Fibroblast of lung (primary cell): ENCODE measurements at regions not wholly inside any gene's neighbourhood (a gene's known extent, or its start where the extent isn't known, plus 50 kb on each side); places are given as distances from the start of the nearest gene placed in this dataset.

ENCODE experiments used
- DNase-seq, 2 donors: peaks; one replicate each; pipeline versions ENCODE4 v3.0.0 to v3.0.0-alpha.2; 2010; ENCODE audit warnings: low read depth in 2 of 2
- H2AFZ ChIP-seq: 2 replicates; pipeline ENCODE4 v1.5.1; 2012; ENCODE audit warnings: low read length, control low read depth, inconsistent platforms
- H3K27ac ChIP-seq: 2 replicates; pipeline ENCODE4 v1.5.1; 2011; ENCODE audit warnings: low read length, control low read depth; ENCODE audit not compliant: insufficient read depth
- H3K27me3 ChIP-seq: 2 replicates; pipeline ENCODE4 v1.5.1; 2011; ENCODE audit warnings: mild to moderate bottlenecking, low read length; ENCODE audit not compliant: control insufficient read depth, insufficient read depth
- H3K36me3 ChIP-seq: 2 replicates; pipeline ENCODE4 v1.5.1; 2011; ENCODE audit warnings: low read length; ENCODE audit not compliant: control insufficient read depth, insufficient read depth
- H3K4me1 ChIP-seq: 2 replicates; pipeline ENCODE4 v1.5.1; 2011; ENCODE audit warnings: low read length; ENCODE audit not compliant: control insufficient read depth, insufficient read depth; ENCODE audit errors: extremely low read depth
- H3K4me2 ChIP-seq: 2 replicates; pipeline ENCODE4 v1.5.1; 2011; ENCODE audit warnings: low read length, control low read depth; ENCODE audit not compliant: insufficient read depth; ENCODE audit errors: extremely low read depth
- H3K4me3 ChIP-seq, 4 experiments: fragments of 200-600 bp in 1 of 4; sonication (generic) in 1 of 4; replicated peaks in 1 of 4; 2 replicates each; pipeline ENCODE4 v1.5.1; 2011 to 2016; ENCODE audit warnings: low read length in 4 of 4, low read depth in 3 of 4, mild to moderate bottlenecking in 3 of 4, control low read depth in 2 of 4, inconsistent platforms in 1 of 4, mixed read lengths in 1 of 4; ENCODE audit not compliant: insufficient read depth in 1 of 4; ENCODE audit errors: control extremely low read depth in 1 of 4
- H3K79me2 ChIP-seq: 2 replicates; pipeline ENCODE4 v1.5.1; 2012; ENCODE audit warnings: mild to moderate bottlenecking, low read length, inconsistent platforms; ENCODE audit not compliant: control insufficient read depth, insufficient read depth
- H3K9ac ChIP-seq: 2 replicates; pipeline ENCODE4 v1.5.1; 2011; ENCODE audit warnings: mild to moderate bottlenecking, low read length, control low read depth; ENCODE audit not compliant: insufficient read depth
- H3K9me3 ChIP-seq: 2 replicates; pipeline ENCODE4 v1.5.1; 2012; ENCODE audit warnings: low read depth, low read length; ENCODE audit not compliant: control insufficient read depth, insufficient read depth
- H4K20me1 ChIP-seq: 2 replicates; pipeline ENCODE4 v1.5.1; 2011; ENCODE audit warnings: low read length; ENCODE audit not compliant: control insufficient read depth, insufficient read depth; ENCODE audit errors: extremely low read depth
- CTCF ChIP-seq, 2 donors: IDR thresholded peaks in 1 of 2; conservative IDR thresholded peaks in 1 of 2; 1 replicate in 1 of 2; 2 replicates in 1 of 2; pipeline ENCODE4 v1.5.1; 2011 to 2012; ENCODE audit warnings: low read length in 2 of 2, control low read depth in 1 of 2, inconsistent platforms in 1 of 2, low read depth in 1 of 2, mild to moderate bottlenecking in 1 of 2
- EZH2 ChIP-seq: IDR thresholded peaks from 2 replicates; pipeline ENCODE4 v1.5.1; 2012; ENCODE audit warnings: low read length, control low read depth, mild to moderate bottlenecking; ENCODE audit errors: missing control alignments

- Histone ChIP-seq H3K27me3 (no peaks in the 10 kb centered on the region), H2AFZ (no peak overlapping the region), H3K27ac (peak overlapping the region; percentile 14), H3K9ac (no peak overlapping the region), H3K4me2 (no peak overlapping the region), H3K9me3 (no peaks in the 10 kb centered on the region), H3K4me3 (no peak overlapping the region), H3K79me2 (no peaks in the 10 kb centered on the region), H3K4me1 (peaks cover 12% of the 10 kb centered on the region), H4K20me1 (no peaks in the 10 kb centered on the region), H3K36me3 (no peaks in the 10 kb centered on the region)
- TF ChIP-seq CTCF (conservative IDR thresholded peaks at IDR 0.05 in 1 of 2, IDR thresholded peaks at IDR 0.05 in 1 of 2; ENCODE audit: low read depth in 1 of 2, low read length in 2 of 2) (no peak), EZH2 (no peak)
- peak in 1 of 2 donors; percentile 50 for DNase-seq
Observed at GRCh38 chr1:172827301-172827700, 168.4 kb downstream of the FASLG start.

GRCh38 chr1:172827841-172828240 lies 168.9 kb downstream of the FASLG start:
- Histone ChIP-seq H3K27me3 (no peaks in the 10 kb centered on the region), H3K79me2 (no peaks in the 10 kb centered on the region), H3K9ac (no peak overlapping the region), H3K27ac (no peak overlapping the region), H3K4me1 (peaks cover 12% of the 10 kb centered on the region), H3K4me3 (no peak overlapping the region), H3K36me3 (no peaks in the 10 kb centered on the region), H3K4me2 (no peak overlapping the region), H2AFZ (no peak overlapping the region), H4K20me1 (no peaks in the 10 kb centered on the region), H3K9me3 (no peaks in the 10 kb centered on the region)
- no peak for DNase-seq
- no peak for TF ChIP-seq EZH2

- Histone ChIP-seq H3K9me3 (no peaks in the 10 kb centered on the region), H3K9ac (no peak overlapping the region), H4K20me1 (no peaks in the 10 kb centered on the region), H3K27ac (no peak overlapping the region), H2AFZ (no peak overlapping the region), H3K27me3 (no peaks in the 10 kb centered on the region), H3K4me1 (no peaks in the 10 kb centered on the region), H3K36me3 (no peaks in the 10 kb centered on the region), H3K4me2 (no peak overlapping the region), H3K79me2 (no peaks in the 10 kb centered on the region), H3K4me3 (no peak overlapping the region)
- DNase-seq, result no peak
- TF ChIP-seq CTCF (conservative IDR thresholded peaks at IDR 0.05 in 1 of 2, IDR thresholded peaks at IDR 0.05 in 1 of 2; ENCODE audit: low read depth in 1 of 2, low read length in 2 of 2), result no peak
- no peak for TF ChIP-seq EZH2
Observed at GRCh38 chr1:172832006-172832725, 173.3 kb downstream of the FASLG start.
